HepG2 (cell line): ENCODE measurements at regions not wholly inside any gene's neighbourhood (a gene's known extent, or its start where the extent isn't known, plus 50 kb on each side); places are given as distances from the start of the nearest gene placed in this dataset.

Experiments
- ATAC-seq: fragments of 200-7000 bp; cut with Tn5 transposase; 3 replicates; pipeline ENCODE4 v1.9.1; 2020; ENCODE audit warnings: mild to moderate bottlenecking, moderate library complexity
- BruUV-seq: library from RNA; stranded (reverse); fragments of 400-500 nt; replicated peaks from 2 replicates; lab custom pipeline; 2021; lab: Mats Ljungman, UMichigan
- CTCF ChIA-PET: fragments of 300-600 bp; formaldehyde crosslinking; extraction: SDS; loops from one replicate; lab custom pipeline; 2021; ENCODE audit warnings: low total read pairs, inconsistent platforms, low intra/inter-chr PET ratio; lab: Yijun Ruan, JAX
- POLR2A ChIA-PET: fragments of 350-600 bp; sonication (Branson Sonifier 250); formaldehyde crosslinking; loops from one replicate; lab custom pipeline; 2020; ENCODE audit warnings: antibody characterized with exemption, inconsistent platforms; lab: Yijun Ruan, JAX
- DNase-seq: peaks from one replicate; pipeline ENCODE4 v3.0.0-alpha.2; 2015; ENCODE audit warnings: low spot score
- FAIRE-seq: peaks from 3 replicates; lab custom pipeline; 2011; peaks lifted over from hg19 to GRCh38; lab: Jason Lieb, UNC
- H2AFZ ChIP-seq: one replicate; pipeline ENCODE4 v1.6.1; 2011; ENCODE audit warnings: low read length, inconsistent platforms
- H3K27ac ChIP-seq: fragments of 300-600 bp; 3 replicates; pipeline ENCODE4 v1.8.0; 2011; ENCODE audit warnings: mixed run types, mild to moderate bottlenecking, mixed read lengths, low read length, inconsistent platforms; ENCODE audit not compliant: insufficient read depth; ENCODE audit errors: extremely low read length
- H3K27me3 ChIP-seq, 2 experiments: fragments of 200-600 bp in 1 of 2; 2 replicates in 1 of 2; 3 replicates in 1 of 2; pipeline versions ENCODE4 v1.6.0 to v1.8.0; 2011; ENCODE audit warnings: low read length in 2 of 2, mild to moderate bottlenecking in 2 of 2, moderate library complexity in 2 of 2, inconsistent platforms in 1 of 2; ENCODE audit not compliant: insufficient read depth in 2 of 2, control insufficient read depth in 1 of 2
- H3K36me3 ChIP-seq, 2 experiments: fragments of 200-600 bp in 1 of 2; replicated peaks in 1 of 2; 2 replicates in 1 of 2; 3 replicates in 1 of 2; pipeline versions ENCODE4 v1.5.1 to v1.8.0; 2011; ENCODE audit warnings: low read length in 2 of 2, inconsistent platforms in 1 of 2; ENCODE audit not compliant: insufficient read depth in 2 of 2, control insufficient read depth in 1 of 2
- H3K4me1 ChIP-seq: 2 replicates; pipeline ENCODE4 v1.5.1; 2012; ENCODE audit warnings: low read length, inconsistent platforms; ENCODE audit not compliant: insufficient read depth
- H3K4me2 ChIP-seq: 2 replicates; pipeline ENCODE4 v1.6.0; 2011; ENCODE audit warnings: low read depth, low read length, inconsistent platforms
- H3K4me3 ChIP-seq, 3 experiments: fragments of 200-600 bp in 1 of 3; sonication (generic), shearing (Covaris generic) in 1 of 3; replicated peaks in 1 of 3; 2 replicates each; pipeline ENCODE4 v1.5.1; 2011 to 2016; ENCODE audit warnings: low read length in 3 of 3, inconsistent platforms in 2 of 3, low read depth in 2 of 3, mild to moderate bottlenecking in 2 of 3, control low read depth in 1 of 3, mixed read lengths in 1 of 3; ENCODE audit not compliant: insufficient read depth in 1 of 3
- H3K79me2 ChIP-seq: one replicate; pipeline ENCODE4 v1.6.1; 2011; ENCODE audit warnings: low read length, inconsistent platforms; ENCODE audit not compliant: insufficient read depth
- H3K9ac ChIP-seq: 2 replicates; pipeline ENCODE4 v1.6.0; 2011; ENCODE audit warnings: mild to moderate bottlenecking, low read depth, low read length, inconsistent platforms; ENCODE audit not compliant: insufficient read depth
- H3K9me3 ChIP-seq: 2 replicates; pipeline ENCODE4 v1.5.1; 2012; ENCODE audit warnings: mild to moderate bottlenecking, low read length
- H4K20me1 ChIP-seq: 2 replicates; pipeline ENCODE4 v1.6.0; 2011; ENCODE audit warnings: inconsistent platforms, mild to moderate bottlenecking, low read length, moderate library complexity; ENCODE audit not compliant: insufficient read depth
- MATR3 ChIP-seq: sonication (generic); formaldehyde crosslinking; IDR thresholded peaks from 2 replicates; pipeline ENCODE4 v1.4.0; 2020; ENCODE audit warnings: missing genetic modification reagents
- MIXL1 ChIP-seq: IDR thresholded peaks from 2 replicates; pipeline ENCODE4 v1.6.1; 2016
- SAFB2 ChIP-seq: sonication (generic); formaldehyde crosslinking; IDR thresholded peaks from 2 replicates; pipeline ENCODE4 v1.5.1; 2020; ENCODE audit warnings: missing genetic modification reagents, low read depth, mild to moderate bottlenecking, borderline replicate concordance
- TRAFD1 ChIP-seq: sonication (generic); formaldehyde crosslinking; IDR thresholded peaks from 2 replicates; pipeline ENCODE4 v1.5.1; 2020; ENCODE audit warnings: missing genetic modification reagents, mild to moderate bottlenecking, borderline replicate concordance
- ZNF672 ChIP-seq: sonication (generic); formaldehyde crosslinking; IDR thresholded peaks from 2 replicates; pipeline ENCODE4 v1.8.1; 2022; ENCODE audit warnings: missing genetic modification reagents
- WGBS: methylation state at CpG from one replicate; pipeline ENCODE4 v1.1.6; 2017; ENCODE audit warnings: low lambda C conversion rate; 5-methylcytosine and 5-hydroxymethylcytosine counted together
- in situ Hi-C: cut with HindIII; loops from 2 replicates; pipeline ENCODE4 v1.10.0; 2017; ENCODE audit warnings: low pct_unique_long_range_greater_than_20kb; ENCODE audit not compliant: extremely low pct_ligation_motif_present
- intact Hi-C: fragments of 100-400 bp; cut with micrococcal nuclease; formaldehyde crosslinking; loops from one replicate; pipeline ENCODE4 v1.10.0; 2022; ENCODE audit not compliant: unreplicated experiment
- TF ChIP-seq, protein P1 (sequence below): sonication (generic); formaldehyde crosslinking; IDR thresholded peaks from 2 replicates; pipeline ENCODE4 v1.5.0; 2020; ENCODE audit warnings: mild to moderate bottlenecking, missing genetic modification reagents
- TF ChIP-seq, protein P2 (sequence below): sonication (generic); formaldehyde crosslinking; IDR thresholded peaks from 2 replicates; pipeline ENCODE4 v1.5.0; 2020; ENCODE audit warnings: mild to moderate bottlenecking, missing genetic modification reagents

- TF ChIP-seq, protein P1, sequence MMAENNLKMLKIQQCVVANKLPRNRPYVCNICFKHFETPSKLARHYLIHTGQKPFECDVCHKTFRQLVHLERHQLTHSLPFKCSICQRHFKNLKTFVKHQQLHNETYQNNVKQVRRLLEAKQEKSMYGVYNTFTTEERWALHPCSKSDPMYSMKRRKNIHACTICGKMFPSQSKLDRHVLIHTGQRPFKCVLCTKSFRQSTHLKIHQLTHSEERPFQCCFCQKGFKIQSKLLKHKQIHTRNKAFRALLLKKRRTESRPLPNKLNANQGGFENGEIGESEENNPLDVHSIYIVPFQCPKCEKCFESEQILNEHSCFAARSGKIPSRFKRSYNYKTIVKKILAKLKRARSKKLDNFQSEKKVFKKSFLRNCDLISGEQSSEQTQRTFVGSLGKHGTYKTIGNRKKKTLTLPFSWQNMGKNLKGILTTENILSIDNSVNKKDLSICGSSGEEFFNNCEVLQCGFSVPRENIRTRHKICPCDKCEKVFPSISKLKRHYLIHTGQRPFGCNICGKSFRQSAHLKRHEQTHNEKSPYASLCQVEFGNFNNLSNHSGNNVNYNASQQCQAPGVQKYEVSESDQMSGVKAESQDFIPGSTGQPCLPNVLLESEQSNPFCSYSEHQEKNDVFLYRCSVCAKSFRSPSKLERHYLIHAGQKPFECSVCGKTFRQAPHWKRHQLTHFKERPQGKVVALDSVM (CRISPR knock-in tag): no peak
- TF ChIP-seq, protein P2, sequence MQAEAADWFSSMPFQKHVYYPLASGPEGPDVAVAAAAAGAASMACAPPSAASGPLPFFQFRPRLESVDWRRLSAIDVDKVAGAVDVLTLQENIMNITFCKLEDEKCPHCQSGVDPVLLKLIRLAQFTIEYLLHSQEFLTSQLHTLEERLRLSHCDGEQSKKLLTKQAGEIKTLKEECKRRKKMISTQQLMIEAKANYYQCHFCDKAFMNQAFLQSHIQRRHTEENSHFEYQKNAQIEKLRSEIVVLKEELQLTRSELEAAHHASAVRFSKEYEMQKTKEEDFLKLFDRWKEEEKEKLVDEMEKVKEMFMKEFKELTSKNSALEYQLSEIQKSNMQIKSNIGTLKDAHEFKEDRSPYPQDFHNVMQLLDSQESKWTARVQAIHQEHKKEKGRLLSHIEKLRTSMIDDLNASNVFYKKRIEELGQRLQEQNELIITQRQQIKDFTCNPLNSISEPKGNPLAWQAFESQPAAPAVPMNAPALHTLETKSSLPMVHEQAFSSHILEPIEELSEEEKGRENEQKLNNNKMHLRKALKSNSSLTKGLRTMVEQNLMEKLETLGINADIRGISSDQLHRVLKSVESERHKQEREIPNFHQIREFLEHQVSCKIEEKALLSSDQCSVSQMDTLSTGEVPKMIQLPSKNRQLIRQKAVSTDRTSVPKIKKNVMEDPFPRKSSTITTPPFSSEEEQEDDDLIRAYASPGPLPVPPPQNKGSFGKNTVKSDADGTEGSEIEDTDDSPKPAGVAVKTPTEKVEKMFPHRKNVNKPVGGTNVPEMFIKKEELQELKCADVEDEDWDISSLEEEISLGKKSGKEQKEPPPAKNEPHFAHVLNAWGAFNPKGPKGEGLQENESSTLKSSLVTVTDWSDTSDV (CRISPR knock-in tag): no peak
Observed at GRCh38 chr4:144872508-144873225, 225.3 kb downstream of the ANAPC10 start (continued).

- Histone ChIP-seq H3K4me3 (no peak overlapping the region), H3K4me2 (no peak overlapping the region), H3K27ac (no peak overlapping the region), H3K36me3 (no peaks in the 10 kb centered on the region), H3K9ac (no peak overlapping the region), H3K4me1 (no peaks in the 10 kb centered on the region), H3K9me3 (no peaks in the 10 kb centered on the region), H4K20me1 (no peaks in the 10 kb centered on the region), H3K27me3 (0 out of 5 replicates have a peak, but pooled peaks cover 0 to 1% of the 10 kb centered on the region in 2 experiments), H2AFZ (no peak overlapping the region), H3K79me2 (no peaks in the 10 kb centered on the region)
- FAIRE-seq (no peak), ATAC-seq (no peak), DNase-seq (no peak)
- TF ChIP-seq ZNF672 (CRISPR knock-in tag) (no peak), SAFB2 (CRISPR knock-in tag) (no peak), MATR3 (CRISPR knock-in tag) (no peak), MIXL1 (CRISPR knock-in tag) (no peak), TRAFD1 (CRISPR knock-in tag) (no peak)
- WGBS: 8% methylated on average over 3 of the region's 3 CpGs
- intact Hi-C loops (no loop called here), in situ Hi-C loops (no loop called here)
- no TSS peak for BruUV-seq
- POLR2A ChIA-PET: no interaction called here
- CTCF ChIA-PET: no interaction called here
Observed at GRCh38 chr4:144873226-144873990, 224.6 kb downstream of the ANAPC10 start.
